ENCODE measurements at regions not wholly inside any gene's neighbourhood (a gene's known extent, or its start where the extent isn't known, plus 50 kb on each side); places are given as distances from the start of the nearest gene placed in this dataset.

DNA sequence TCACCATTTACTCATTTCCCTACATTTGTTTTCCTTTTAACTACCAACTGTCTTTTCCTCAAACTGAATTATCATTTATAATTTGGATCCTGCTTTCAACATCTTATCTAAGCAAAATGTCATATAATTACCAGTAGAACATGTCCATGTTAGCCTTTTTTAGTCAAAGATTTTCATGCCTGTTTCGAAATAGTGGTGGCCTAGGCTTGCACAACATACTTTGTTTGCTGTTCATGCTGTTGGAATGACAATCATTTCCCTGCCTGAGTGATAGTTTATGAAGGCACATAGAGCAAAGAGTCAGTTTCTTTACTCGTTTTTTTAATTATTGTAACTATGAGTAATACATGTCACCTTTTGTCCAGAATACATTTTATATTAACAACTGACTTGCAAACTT, 144.3 kb upstream of the ANO3 start:
- TF ChIP-seq, protein P1, sequence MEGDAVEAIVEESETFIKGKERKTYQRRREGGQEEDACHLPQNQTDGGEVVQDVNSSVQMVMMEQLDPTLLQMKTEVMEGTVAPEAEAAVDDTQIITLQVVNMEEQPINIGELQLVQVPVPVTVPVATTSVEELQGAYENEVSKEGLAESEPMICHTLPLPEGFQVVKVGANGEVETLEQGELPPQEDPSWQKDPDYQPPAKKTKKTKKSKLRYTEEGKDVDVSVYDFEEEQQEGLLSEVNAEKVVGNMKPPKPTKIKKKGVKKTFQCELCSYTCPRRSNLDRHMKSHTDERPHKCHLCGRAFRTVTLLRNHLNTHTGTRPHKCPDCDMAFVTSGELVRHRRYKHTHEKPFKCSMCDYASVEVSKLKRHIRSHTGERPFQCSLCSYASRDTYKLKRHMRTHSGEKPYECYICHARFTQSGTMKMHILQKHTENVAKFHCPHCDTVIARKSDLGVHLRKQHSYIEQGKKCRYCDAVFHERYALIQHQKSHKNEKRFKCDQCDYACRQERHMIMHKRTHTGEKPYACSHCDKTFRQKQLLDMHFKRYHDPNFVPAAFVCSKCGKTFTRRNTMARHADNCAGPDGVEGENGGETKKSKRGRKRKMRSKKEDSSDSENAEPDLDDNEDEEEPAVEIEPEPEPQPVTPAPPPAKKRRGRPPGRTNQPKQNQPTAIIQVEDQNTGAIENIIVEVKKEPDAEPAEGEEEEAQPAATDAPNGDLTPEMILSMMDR (IDR thresholded peaks at IDR 0.05) = no peak
- no peak for TF ChIP-seq POLR2A (IDR thresholded peaks at IDR 0.05)

All from adrenal gland (tissue), 5 donors.